Mononuclear cell (primary cell): ENCODE measurements at regions not wholly inside any gene's neighbourhood (a gene's known extent, or its start where the extent isn't known, plus 50 kb on each side); places are given as distances from the start of the nearest gene placed in this dataset.
A peak's percentile ranks its signal among the peaks of the same experiment; 100 is the strongest.

Experiments used
- H3K27me3 ChIP-seq: 2 replicates; pipeline ENCODE4 v1.6.0; 2011; ENCODE audit warnings: low read length, control low read depth; ENCODE audit not compliant: insufficient read depth
- H3K4me1 ChIP-seq: 2 replicates; pipeline ENCODE4 v1.5.1; 2011; ENCODE audit warnings: mild to moderate bottlenecking, low read length, control low read depth; ENCODE audit not compliant: insufficient read depth
- H3K4me3 ChIP-seq: 2 replicates; pipeline ENCODE4 v1.5.1; 2011; ENCODE audit warnings: mild to moderate bottlenecking, low read length, moderate library complexity
- H3K9me3 ChIP-seq: 2 replicates; pipeline ENCODE4 v1.5.1; 2011; ENCODE audit warnings: low read depth, mild to moderate bottlenecking, control low read depth, low read length

GRCh38 chr14:101121508-101122139 is 218.1 kb upstream of the RTL1 start:
- Histone ChIP-seq H3K27me3 (no peaks in the 10 kb centered on the region), H3K4me3 (peak overlapping the region; percentile 54), H3K9me3 (no peaks in the 10 kb centered on the region), H3K4me1 (peaks cover 31% of the 10 kb centered on the region)

GRCh38 chr14:101122237-101123141 is 219.0 kb upstream of the RTL1 start:
- H3K9me3 ChIP-seq, result no peaks in the 10 kb centered on the region
- peaks cover 31% of the 10 kb centered on the region for H3K4me1 ChIP-seq
- H3K27me3 ChIP-seq, result no peaks in the 10 kb centered on the region
- no peak overlapping the region for H3K4me3 ChIP-seq

- Histone ChIP-seq H3K9me3 (no peaks in the 10 kb centered on the region), H3K4me3 (no peak overlapping the region), H3K4me1 (peaks cover 30% of the 10 kb centered on the region), H3K27me3 (no peaks in the 10 kb centered on the region)
Measured at GRCh38 chr14:101123618-101124510, 220.3 kb upstream of the RTL1 start.

- Histone ChIP-seq H3K27me3 (no peaks in the 10 kb centered on the region), H3K9me3 (no peaks in the 10 kb centered on the region), H3K4me1 (peaks cover 21% of the 10 kb centered on the region), H3K4me3 (no peak overlapping the region)
Measured at GRCh38 chr14:101124815-101125214, 221.3 kb upstream of the RTL1 start.

- Histone ChIP-seq H3K9me3 (no peaks in the 10 kb centered on the region), H3K27me3 (no peaks in the 10 kb centered on the region), H3K4me1 (peaks cover 16% of the 10 kb centered on the region)
Measured at GRCh38 chr14:101125313-101125712, 221.8 kb upstream of the RTL1 start.

GRCh38 chr14:101125719-101126651 is 222.5 kb upstream of the RTL1 start:
- H3K4me3 ChIP-seq, result no peak overlapping the region
- no peaks in the 10 kb centered on the region for H3K9me3 ChIP-seq
- H3K27me3 ChIP-seq, result no peaks in the 10 kb centered on the region
- peaks cover 10% of the 10 kb centered on the region for H3K4me1 ChIP-seq

More at GRCh38 chr14:101125313-101125712, 221.8 kb upstream of the RTL1 start:
- no peak overlapping the region for H3K4me3 ChIP-seq

- H3K4me3 ChIP-seq, result no peak overlapping the region
- H3K4me1 ChIP-seq, result peaks cover 4% of the 10 kb centered on the region
- no peaks in the 10 kb centered on the region for H3K27me3 ChIP-seq
- no peaks in the 10 kb centered on the region for H3K9me3 ChIP-seq
Measured at GRCh38 chr14:101126731-101127130, 223.2 kb upstream of the RTL1 start.

DNA sequence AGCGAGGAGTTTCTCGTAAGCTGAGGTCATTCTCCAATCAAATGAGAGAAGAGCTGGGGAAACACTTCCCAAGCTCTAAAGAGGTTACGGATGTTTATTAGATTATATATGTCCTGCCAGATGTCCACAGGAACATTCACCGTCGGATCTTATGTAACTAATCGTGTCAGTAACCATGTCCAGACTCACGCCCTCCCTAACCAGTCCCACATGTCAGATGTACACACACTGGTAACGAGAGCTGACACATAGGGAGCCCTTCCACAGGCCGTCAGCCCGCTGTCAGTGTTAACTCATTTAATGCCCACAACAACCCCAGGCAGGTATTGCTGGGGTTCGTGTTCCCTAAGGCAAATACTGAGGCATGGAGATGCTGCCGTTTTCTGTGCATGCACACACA is 223.7 kb upstream of the RTL1 start:
- Histone ChIP-seq H3K4me3 (no peak overlapping the region), H3K27me3 (no peaks in the 10 kb centered on the region), H3K9me3 (no peaks in the 10 kb centered on the region), H3K4me1 (no peaks in the 10 kb centered on the region)

DNA sequence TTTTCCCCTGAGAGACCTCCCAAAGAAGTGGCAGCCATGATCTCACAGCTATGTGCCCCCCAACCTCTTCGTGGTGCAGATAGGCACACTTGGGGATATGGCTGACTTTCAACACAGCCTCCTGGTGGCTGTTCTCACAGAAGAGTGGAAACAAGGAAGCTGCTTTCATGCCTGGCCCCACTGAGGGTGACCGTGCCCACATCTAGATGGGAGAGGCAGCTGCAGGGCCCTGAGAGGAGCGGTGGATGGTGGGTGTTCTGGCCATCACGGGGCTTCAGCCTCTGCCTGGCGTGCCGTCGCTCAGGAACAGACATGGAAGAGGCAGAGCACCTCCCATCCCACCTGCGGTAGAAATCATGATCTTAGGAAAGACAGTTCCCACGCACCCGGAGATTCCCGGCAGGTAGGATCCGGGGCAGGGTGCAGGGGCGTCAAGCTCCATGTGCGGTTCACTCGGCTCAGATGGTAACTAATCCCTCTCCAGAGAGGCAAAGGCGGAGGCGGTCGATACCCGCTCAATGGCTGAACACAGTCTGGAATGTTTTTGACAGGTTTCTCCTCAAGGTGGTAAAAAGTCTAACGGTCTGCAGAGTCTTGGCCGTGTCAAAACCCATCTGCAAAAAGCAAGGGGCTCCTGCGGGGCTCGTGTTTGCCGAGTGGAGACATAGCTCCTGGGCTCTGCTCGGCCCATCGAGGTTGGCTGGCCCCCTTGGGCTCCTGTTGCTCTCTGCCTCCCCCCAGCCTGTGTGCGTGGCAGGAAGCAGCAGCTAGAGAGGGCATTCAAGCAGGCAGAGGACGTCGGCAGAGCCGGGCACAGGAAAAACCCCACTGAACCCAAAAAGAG is 225.2 kb upstream of the RTL1 start:
- Histone ChIP-seq H3K9me3 (no peaks in the 10 kb centered on the region), H3K4me3 (no peak overlapping the region), H3K27me3 (no peaks in the 10 kb centered on the region), H3K4me1 (no peaks in the 10 kb centered on the region)

- H3K4me1 ChIP-seq, result no peaks in the 10 kb centered on the region
- H3K27me3 ChIP-seq, result peaks cover 3% of the 10 kb centered on the region
- no peak overlapping the region for H3K4me3 ChIP-seq
- H3K9me3 ChIP-seq, result no peaks in the 10 kb centered on the region
Measured at GRCh38 chr14:101129521-101130167, 226.1 kb upstream of the RTL1 start.

DNA sequence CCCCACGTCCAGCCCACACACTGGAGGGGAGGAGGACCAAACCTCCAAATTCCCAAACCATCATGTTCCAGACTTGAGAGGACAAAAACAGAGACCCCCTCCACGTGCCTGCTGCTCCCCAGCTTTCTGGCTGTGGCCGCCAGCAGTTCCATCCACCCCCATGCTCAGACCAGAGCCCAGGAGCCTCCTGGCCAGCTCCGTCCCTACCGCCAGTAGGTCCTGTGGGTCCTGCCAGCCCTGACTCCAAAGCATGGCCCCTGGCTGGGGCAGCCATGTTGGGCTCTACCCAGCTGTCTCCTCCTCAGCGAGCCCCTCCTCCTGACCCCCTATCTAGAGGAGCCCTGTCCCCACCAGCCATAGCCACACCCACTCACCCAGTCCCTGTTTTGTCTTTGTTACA is 227.3 kb upstream of the RTL1 start:
- H3K9me3 ChIP-seq, result no peaks in the 10 kb centered on the region
- H3K27me3 ChIP-seq, result peaks cover 3% of the 10 kb centered on the region
- H3K4me3 ChIP-seq, result no peak overlapping the region
- no peaks in the 10 kb centered on the region for H3K4me1 ChIP-seq

DNA sequence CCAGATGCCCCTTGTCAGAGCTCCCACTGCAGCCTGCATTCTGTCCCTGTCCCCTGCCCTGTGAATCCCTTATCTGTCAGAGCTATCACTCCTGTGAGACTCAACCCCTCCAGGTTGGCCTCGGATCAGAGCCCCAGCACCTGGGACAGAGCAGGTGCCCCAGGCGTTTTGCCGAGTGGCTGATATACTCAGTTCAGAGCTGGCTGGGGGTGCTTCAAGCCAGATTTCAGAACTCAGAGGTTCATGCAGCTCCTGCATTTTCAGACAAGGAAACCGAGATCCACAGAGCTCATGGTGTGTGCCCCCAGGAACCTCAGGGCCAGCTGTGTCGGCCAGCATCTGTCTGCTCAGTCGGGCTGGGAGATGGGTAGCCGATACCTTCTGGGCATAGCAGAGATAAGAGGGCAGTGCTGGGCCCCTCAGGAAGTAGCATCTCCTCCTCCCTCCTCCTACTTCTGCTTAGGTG is 228.0 kb upstream of the RTL1 start:
- Histone ChIP-seq H3K4me3 (no peak overlapping the region), H3K9me3 (no peaks in the 10 kb centered on the region), H3K4me1 (no peaks in the 10 kb centered on the region), H3K27me3 (peaks cover 3% of the 10 kb centered on the region)

DNA sequence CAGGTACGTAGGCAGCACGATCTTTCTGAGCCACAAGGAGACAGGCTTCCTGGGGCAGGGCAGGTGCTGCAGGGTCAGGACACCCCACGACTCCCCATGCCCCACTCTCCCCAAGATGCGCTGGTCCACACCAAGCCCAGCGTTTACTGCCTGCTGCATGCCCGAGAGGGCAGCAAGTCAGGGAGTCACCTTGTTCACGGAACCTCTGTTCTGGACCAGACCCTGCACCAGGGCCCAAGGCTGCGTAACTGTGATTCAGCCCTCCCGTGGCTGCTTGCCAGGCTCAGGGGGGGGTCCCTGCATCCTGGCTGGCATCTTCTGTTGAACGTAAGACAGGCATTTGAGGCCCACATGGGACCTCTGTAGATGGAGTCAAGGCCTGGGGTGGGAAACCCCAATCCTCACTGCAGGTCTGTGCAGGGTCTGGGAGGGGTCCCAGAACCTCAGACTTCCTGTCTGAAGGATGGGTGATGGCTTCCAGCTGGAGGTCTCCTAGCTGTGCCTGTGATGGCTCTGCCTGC is 228.6 kb upstream of the RTL1 start:
- no peak overlapping the region for H3K4me3 ChIP-seq

More for the DNA sequence above, 228.6 kb upstream of the RTL1 start:
- H3K27me3 ChIP-seq, result peaks cover 3% of the 10 kb centered on the region
- no peaks in the 10 kb centered on the region for H3K9me3 ChIP-seq
- no peaks in the 10 kb centered on the region for H3K4me1 ChIP-seq
